ENCODE measurements at regions not wholly inside any gene's neighbourhood (a gene's known extent, or its start where the extent isn't known, plus 50 kb on each side); places are given as distances from the start of the nearest gene placed in this dataset.

- no peak for DNase-seq
Measured at GRCh38 chr12:45102818-45103217, 51.9 kb upstream of the DBX2 start.

DNA sequence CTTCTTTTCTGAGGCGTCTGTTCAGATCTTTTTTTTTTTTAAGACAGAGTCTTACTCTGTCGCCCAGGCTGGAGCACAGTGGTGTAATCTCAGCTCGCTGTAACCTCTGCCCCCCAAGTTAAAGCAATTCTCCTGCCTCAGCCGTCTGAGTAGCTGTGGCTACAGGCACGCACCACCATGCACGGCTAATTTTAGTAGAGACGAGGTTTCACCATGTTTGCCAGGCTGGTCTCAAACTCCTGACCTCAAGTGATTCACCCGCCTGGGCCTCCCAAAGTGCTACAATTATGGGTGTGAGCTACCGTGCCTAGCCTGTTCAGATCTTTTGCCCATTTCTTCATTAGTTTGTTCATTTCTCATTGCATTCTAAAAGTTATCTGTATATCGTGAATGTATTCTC lies 55.1 kb upstream of the DBX2 start:
- no peak for DNase-seq

DNA sequence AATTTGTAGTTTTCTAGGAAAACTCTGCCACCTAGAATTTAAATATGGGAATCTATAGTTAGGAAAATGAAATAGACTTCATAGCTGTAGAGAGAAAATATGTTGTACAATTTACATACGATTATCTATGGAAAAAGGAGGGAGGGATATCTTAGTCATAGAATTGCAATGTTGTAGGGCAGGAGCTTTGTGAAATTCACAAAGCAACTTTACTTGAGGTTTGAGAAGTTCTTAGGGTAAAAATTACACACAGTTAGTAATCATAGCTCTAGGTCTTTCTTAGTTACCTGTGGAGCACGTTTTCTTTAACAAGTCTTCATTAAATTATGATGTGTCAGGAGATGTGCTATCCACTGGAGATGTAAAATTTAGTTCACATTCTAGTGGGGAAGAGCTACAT lies 61.4 kb upstream of the DBX2 start:
- DNase-seq: no peak

DNA sequence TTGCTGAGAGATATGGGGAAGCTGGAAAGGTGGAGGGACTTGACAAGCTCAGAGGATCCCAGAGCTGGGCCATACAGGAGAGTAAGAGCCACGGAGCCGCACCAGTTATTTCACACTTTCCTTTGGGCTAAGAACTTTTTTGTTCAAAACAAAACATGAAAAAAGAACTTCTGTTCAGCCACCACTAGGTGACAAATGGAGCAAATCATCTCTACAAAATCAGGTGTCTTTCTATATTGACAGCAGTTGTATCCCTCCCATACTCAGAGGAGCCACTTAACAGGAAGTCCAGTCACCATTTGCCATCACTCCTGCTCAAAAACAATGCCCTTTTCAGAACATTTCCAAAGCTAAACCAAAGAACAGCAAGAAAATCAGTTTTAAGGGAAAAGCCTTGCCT lies 70.3 kb upstream of the DBX2 start:
- DNase-seq: no peak

GRCh38 chr12:45122768-45123380 lies 72.0 kb upstream of the DBX2 start:
- peak; percentile 16 for DNase-seq

DNA sequence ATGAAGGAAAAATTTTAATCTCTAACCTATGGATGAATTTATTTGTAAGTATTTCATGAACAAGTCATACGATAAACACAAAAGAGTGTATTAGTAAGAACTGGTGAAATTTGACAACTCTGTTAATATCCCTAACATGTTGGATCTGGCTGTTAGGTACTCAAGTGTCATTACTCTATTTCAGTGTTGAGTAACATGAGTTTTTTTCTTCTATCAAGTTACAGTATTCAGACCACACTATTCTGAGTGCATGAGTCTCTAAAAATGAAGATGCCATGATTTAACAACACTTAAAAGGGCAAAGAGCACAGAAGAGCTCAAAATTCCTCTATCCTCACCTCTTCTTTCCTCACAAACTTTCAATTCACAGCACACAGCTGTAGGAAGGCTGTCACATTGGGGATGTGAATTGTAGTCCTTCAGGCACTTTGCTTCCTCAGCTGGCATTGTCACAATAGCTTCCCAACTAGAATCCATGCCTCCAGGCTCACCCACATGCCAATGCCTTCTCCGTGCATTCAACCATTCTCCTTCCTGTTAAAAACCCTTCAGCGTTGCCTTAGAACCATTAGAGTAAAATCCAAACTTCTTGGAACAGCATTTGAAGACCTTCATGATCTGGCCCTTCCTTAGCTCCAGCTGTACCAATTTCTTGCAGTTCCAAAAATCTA lies 73.7 kb upstream of the DBX2 start:
- no peak for DNase-seq

DNA sequence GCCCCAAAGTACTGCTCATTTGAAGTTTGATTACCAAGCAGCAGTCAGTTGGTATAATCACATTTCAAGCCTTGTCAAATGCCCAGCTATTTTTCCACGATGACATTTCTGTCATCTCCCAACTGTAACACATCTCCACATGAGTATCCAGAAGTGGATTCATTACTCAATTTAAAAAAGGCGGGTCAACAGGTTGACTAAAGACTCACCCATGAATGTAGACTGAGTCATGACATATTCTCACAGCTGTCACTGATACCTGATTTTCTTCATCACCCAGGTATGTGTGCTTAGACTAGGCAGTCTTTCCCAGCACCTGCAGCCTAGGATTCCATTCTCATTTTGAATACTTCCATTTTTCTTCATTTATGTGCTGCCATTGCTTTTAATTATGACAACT lies 75.1 kb upstream of the DBX2 start:
- no peak for DNase-seq

- DNase-seq: no peak
Measured at GRCh38 chr12:45128637-45129036, 77.7 kb upstream of the DBX2 start.

GRCh38 chr12:45130881-45131281 lies 80.0 kb upstream of the DBX2 start:
- DNase-seq: peak; percentile 72

- DNase-seq: no peak
Measured at GRCh38 chr12:45131506-45131905, 80.6 kb upstream of the DBX2 start.

GRCh38 chr12:45138609-45139008 lies 77.3 kb upstream of the ANO6 start:
- DNase-seq: no peak

- DNase-seq: no peak
Measured at GRCh38 chr12:45148006-45148405, 67.9 kb upstream of the ANO6 start.

GRCh38 chr12:45148619-45149018 lies 67.3 kb upstream of the ANO6 start:
- no peak for DNase-seq

GRCh38 chr12:45165284-45165683 lies 50.6 kb upstream of the ANO6 start:
- DNase-seq: no peak

GRCh38 chr12:45166056-45166455 lies 49.8 kb upstream of the ANO6 start:
- DNase-seq: no peak
